Activated T-helper 17 cell treated with anti-CD3 and anti-CD28 coated beads, Interleukin-2, amount 50 U/mL, for 72 hours (primary cell): ENCODE measurements at regions not wholly inside any gene's neighbourhood (a gene's known extent, or its start where the extent isn't known, plus 50 kb on each side); places are given as distances from the start of the nearest gene placed in this dataset.

ENCODE experiments used
- ATAC-seq: fragments of 150-1000 bp; cut with Tn5 transposase; replicated peaks from 2 replicates; pipeline ENCODE4 v1.10.0; 2021; ENCODE audit warnings: mild to moderate bottlenecking, moderate library complexity
- H3K27ac Mint-ChIP-seq: one replicate; pipeline ENCODE4 v1.8.0; 2022; ENCODE audit warnings: mixed read lengths
- H3K27me3 Mint-ChIP-seq: one replicate; pipeline ENCODE4 v1.8.0; 2022; ENCODE audit warnings: mixed read lengths
- H3K36me3 Mint-ChIP-seq: one replicate; pipeline ENCODE4 v1.8.0; 2022; ENCODE audit warnings: low read depth, mild to moderate bottlenecking, mixed read lengths
- H3K4me1 Mint-ChIP-seq: one replicate; pipeline ENCODE4 v1.8.0; 2022; ENCODE audit warnings: mixed read lengths
- H3K4me3 Mint-ChIP-seq: one replicate; pipeline ENCODE4 v1.8.0; 2022; ENCODE audit warnings: mild to moderate bottlenecking, mixed read lengths
- H3K9me3 Mint-ChIP-seq: one replicate; pipeline ENCODE4 v1.8.0; 2022; ENCODE audit warnings: mixed read lengths

DNA sequence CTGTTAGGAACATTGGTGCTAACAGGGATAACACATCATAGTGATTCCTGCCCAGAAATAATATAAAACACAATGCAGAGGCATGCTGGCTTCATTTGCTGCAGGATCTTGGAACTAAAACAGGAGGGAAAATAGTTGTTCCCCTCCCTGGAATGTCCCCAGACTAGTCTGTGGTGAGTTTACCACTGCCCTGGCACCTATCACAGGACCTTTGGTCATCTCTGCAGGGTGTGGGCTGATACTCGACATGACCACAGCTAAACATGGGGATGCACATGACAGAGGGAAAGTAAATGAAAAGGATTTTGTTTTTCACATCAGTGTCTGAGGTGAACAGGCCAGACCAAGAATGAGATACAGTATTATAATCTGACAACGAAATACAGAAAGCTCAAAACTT, 160.2 kb upstream of the DKK2 start:
- no peak overlapping the region for H3K27ac Mint-ChIP-seq
- no peaks in the 10 kb centered on the region for H3K36me3 Mint-ChIP-seq
- peaks cover 4% of the 10 kb centered on the region for H3K27me3 Mint-ChIP-seq
- H3K4me3 Mint-ChIP-seq, result no peak overlapping the region
- H3K9me3 Mint-ChIP-seq, result no peaks in the 10 kb centered on the region
- ATAC-seq, result no peak
- H3K4me1 Mint-ChIP-seq, result no peaks in the 10 kb centered on the region

DNA sequence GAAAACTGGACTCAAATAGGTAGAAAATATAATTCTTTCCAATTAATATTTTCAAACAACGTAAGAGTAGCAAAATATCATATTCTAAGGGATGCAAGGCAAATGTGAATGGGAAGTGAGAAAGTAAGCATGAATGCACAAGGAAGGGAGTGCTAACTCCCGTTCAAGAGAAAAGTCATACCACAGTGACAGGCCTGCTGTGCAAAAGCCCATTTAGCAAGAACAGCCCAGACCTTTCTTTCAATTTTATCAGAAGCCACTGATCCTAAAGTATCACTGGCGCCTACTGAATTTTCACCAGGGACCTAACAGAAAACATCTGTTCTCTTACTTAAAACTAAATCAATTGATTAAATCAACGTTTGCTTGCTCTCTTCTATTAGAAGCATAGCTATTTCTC, 157.9 kb upstream of the DKK2 start:
- no peaks in the 10 kb centered on the region for H3K36me3 Mint-ChIP-seq
- no peaks in the 10 kb centered on the region for H3K4me1 Mint-ChIP-seq
- no peak overlapping the region for H3K27ac Mint-ChIP-seq
- peaks cover 4% of the 10 kb centered on the region for H3K27me3 Mint-ChIP-seq
- no peaks in the 10 kb centered on the region for H3K9me3 Mint-ChIP-seq
- H3K4me3 Mint-ChIP-seq, result no peak overlapping the region
- ATAC-seq, result no peak

DNA sequence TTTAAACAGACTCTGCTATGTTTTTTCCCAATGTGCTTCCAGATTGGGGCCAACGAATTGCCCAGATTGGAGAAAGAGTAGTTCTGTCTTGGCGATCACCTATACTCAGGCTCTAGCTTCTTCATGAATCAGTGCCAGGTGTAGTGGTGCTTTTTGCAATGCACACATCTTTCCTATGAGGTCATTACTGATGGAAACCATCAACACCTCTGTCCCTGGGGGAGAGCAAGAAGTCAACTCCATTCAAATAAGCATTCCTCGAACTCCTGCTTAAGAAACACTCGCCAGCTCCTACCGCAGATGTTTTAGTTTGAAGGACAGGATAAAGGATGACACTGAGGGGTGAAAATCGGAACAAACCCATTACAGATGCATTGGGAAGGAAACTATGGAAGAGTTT, 156.5 kb upstream of the DKK2 start:
- Mint-ChIP-seq H3K9me3 (no peaks in the 10 kb centered on the region), H3K36me3 (no peaks in the 10 kb centered on the region), H3K4me1 (no peaks in the 10 kb centered on the region), H3K4me3 (no peak overlapping the region), H3K27me3 (peaks cover 4% of the 10 kb centered on the region), H3K27ac (no peak overlapping the region)
- no peak for ATAC-seq

DNA sequence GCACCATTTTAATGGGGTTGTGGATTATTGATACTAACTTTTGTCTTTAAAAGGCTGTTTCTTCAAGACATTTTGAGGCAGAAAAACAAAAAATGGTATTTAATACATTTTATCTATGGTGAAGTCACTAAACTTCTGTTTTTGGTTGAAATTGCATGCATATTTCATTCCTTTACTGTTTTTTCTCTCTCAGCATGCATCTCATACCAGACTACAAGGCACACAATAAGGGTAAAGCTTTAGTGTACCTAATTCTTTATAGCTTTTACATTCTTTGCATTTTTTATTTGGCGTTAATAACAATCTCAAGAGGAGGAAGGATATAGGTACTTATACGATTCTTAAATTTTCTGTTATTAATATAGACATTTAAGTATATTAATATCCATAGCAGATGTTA, 151.0 kb upstream of the DKK2 start:
- ATAC-seq, result no peak
- no peaks in the 10 kb centered on the region for H3K27me3 Mint-ChIP-seq
- H3K4me1 Mint-ChIP-seq, result no peaks in the 10 kb centered on the region
- no peaks in the 10 kb centered on the region for H3K36me3 Mint-ChIP-seq
- H3K9me3 Mint-ChIP-seq, result no peaks in the 10 kb centered on the region
- H3K27ac Mint-ChIP-seq, result no peak overlapping the region
- H3K4me3 Mint-ChIP-seq, result no peak overlapping the region

DNA sequence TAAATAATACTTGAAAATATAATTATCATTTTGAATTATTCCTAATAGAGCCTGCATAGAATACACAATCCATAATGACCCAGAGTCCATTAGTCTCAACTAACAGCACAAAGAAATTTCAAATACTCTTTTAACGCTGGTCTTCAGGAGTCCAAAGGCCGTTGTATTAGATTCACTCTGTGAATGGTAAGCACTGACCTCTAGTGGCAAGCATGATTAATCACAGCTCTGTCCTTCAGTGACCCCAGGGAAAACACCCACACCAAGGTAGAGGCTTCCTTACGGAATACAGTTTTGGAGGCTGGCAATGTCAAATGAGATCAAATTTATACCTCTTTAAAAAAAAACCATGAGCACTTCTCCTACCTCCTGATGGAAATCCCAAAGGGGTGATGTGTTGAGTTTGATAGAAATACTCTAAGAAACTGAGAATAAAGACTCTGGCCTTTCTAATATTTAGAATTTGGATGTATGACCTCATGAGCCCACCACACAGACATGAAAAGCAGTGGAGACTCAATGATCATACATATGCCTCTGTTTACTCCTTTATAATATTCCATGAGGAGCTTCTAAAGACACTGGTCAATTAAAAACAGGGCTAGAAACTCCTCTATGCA, 147.2 kb upstream of the DKK2 start:
- H3K4me1 Mint-ChIP-seq, result no peaks in the 10 kb centered on the region
- H3K27ac Mint-ChIP-seq, result no peak overlapping the region
- peak; percentile 47 for ATAC-seq
- H3K9me3 Mint-ChIP-seq, result no peaks in the 10 kb centered on the region
- H3K4me3 Mint-ChIP-seq, result no peak overlapping the region
- no peaks in the 10 kb centered on the region for H3K27me3 Mint-ChIP-seq
- H3K36me3 Mint-ChIP-seq, result no peaks in the 10 kb centered on the region

DNA sequence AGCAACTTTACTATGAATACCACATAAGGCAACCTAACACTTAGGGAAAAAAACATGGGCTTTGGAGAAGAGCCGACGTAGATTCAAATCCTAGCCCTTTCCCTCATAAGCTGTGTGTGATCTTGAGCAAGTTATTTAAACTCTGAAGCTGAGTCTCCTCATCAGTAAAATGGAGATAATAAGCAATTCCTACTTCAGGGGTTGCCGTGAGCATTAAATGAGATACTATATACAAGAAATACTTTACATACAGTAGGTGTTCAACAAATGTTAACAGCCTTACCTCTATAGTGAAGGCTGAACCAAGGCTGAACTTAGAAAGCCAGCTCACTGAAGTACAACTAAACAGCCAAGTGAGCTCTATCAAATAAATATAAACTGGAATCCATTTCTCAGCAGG, 146.2 kb upstream of the DKK2 start:
- H3K36me3 Mint-ChIP-seq, result no peaks in the 10 kb centered on the region
- no peaks in the 10 kb centered on the region for H3K27me3 Mint-ChIP-seq
- no peaks in the 10 kb centered on the region for H3K4me1 Mint-ChIP-seq
- no peak overlapping the region for H3K4me3 Mint-ChIP-seq
- H3K9me3 Mint-ChIP-seq, result no peaks in the 10 kb centered on the region
- H3K27ac Mint-ChIP-seq, result no peak overlapping the region
- ATAC-seq, result no peak

DNA sequence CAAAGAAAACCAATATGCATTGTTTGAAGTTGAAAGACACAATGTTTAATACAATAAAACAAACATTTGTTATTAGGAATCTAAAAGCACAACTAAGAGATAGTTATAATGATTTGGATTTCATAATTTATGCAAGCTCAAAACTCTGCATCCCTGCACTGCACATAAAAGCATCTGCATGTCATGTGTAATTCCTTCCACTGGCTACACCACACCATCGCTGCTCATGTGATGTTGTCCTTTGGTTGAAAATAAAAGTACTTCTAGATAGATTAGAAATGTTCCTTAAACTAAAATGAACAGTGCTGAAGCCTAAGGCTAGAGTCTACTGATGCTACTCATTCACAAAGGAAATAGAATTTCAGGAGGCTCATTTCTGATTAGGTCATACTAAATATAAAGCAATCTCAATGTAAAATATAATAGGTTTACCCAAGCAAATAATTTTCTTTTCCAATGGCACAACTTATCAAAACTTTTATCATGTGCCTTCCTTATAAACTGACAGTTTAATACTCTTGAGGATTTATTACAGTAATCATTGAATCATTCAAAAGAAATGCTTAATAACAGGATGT, 130.8 kb upstream of the DKK2 start:
- no peaks in the 10 kb centered on the region for H3K4me1 Mint-ChIP-seq
- H3K9me3 Mint-ChIP-seq, result peaks cover 10% of the 10 kb centered on the region
- no peak overlapping the region for H3K4me3 Mint-ChIP-seq
- no peak overlapping the region for H3K27ac Mint-ChIP-seq
- ATAC-seq, result no peak
- H3K27me3 Mint-ChIP-seq, result no peaks in the 10 kb centered on the region
- no peaks in the 10 kb centered on the region for H3K36me3 Mint-ChIP-seq

DNA sequence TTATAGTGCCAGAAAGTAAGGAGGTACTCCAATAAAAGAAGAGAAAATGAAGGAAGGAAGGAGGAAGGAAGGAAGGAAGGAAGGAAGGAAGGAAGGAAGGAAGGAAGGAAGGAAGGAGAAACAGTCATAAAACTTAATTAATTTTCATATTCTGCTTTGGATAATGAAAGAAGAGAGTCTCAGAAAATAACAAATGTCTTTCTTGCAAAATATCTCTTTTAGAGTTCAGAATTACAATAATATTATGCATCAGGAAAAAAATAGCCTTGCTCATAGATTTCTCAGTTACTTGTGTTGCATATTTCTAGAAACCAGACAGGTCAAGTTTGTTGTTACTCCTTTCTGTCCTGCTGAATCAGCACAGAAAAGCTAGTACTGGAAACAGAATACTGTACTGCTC, 130.1 kb upstream of the DKK2 start:
- no peak overlapping the region for H3K27ac Mint-ChIP-seq
- no peaks in the 10 kb centered on the region for H3K4me1 Mint-ChIP-seq
- H3K36me3 Mint-ChIP-seq, result no peaks in the 10 kb centered on the region
- H3K27me3 Mint-ChIP-seq, result no peaks in the 10 kb centered on the region
- no peak for ATAC-seq
- H3K9me3 Mint-ChIP-seq, result peaks cover 10% of the 10 kb centered on the region
- H3K4me3 Mint-ChIP-seq, result no peak overlapping the region

DNA sequence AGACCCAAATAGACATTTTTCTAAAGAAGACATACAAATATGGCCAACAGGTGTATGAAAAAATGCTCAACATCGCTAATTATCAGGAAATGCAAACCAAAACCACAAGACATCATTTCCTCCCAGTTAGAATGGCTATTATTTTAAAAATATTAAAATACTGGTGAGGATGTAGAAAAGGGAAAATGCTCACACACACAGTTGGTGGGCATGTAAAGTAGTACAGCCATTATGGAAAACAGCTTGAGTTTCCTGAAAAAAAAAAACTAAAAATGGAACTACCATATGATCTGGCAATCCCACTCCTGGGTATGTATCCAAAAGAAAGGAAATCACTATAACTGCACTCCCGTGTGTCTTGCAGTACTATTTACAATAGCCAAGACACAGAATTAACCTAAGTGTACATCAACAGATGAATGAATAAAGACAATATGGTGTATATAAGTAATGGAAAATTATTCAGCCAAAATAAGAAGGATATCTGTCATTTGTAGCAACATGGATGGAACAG, 128.9 kb upstream of the DKK2 start:
- Mint-ChIP-seq H3K27ac (no peak overlapping the region), H3K4me3 (no peak overlapping the region), H3K9me3 (peaks cover 10% of the 10 kb centered on the region), H3K4me1 (no peaks in the 10 kb centered on the region), H3K36me3 (no peaks in the 10 kb centered on the region), H3K27me3 (no peaks in the 10 kb centered on the region)
- ATAC-seq, result no peak

DNA sequence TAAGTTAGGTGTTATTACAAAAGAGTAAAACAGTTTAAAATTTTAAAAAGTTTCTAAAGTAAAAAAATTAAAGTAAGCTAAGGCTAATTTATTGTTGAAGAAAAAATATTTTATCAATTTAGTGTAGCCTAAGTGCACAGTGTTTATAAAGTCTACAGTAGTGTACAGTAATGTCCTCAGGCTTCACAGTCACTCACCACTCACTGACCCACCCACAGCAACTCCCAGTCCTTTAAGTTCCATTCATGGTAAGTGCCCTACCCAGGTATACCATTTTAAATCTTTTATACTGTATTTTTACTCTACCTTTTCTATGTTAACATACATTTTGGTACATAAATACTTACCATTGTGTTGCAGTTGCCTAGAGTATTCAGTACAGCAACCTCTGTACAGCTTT, 120.3 kb upstream of the DKK2 start:
- Mint-ChIP-seq H3K27me3 (no peaks in the 10 kb centered on the region), H3K36me3 (no peaks in the 10 kb centered on the region), H3K27ac (no peak overlapping the region), H3K4me3 (no peak overlapping the region), H3K9me3 (peaks cover 3% of the 10 kb centered on the region), H3K4me1 (no peaks in the 10 kb centered on the region)
- ATAC-seq, result no peak

DNA sequence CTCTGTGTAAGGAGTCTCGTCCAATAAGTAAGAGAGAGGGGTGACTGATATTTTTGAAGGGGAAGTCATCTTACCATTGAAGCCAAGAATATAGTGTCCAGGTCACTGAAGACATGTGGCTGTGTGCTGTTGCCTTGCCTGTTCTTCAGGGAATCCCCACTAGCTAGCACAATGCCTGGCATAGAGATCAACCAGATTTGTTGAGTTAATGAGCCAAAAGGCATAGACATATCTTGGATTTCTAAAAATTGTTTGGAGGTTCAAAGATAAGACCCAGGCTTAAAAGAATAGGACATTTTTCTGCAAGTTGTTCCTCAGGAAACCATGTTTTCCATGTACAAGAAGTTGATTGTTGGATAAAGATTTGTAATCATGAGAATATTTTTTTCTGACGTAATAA, 119.3 kb upstream of the DKK2 start:
- Mint-ChIP-seq H3K27me3 (no peaks in the 10 kb centered on the region), H3K4me3 (no peak overlapping the region), H3K4me1 (no peaks in the 10 kb centered on the region), H3K27ac (no peak overlapping the region), H3K9me3 (peaks cover 3% of the 10 kb centered on the region), H3K36me3 (no peaks in the 10 kb centered on the region)
- ATAC-seq, result no peak

DNA sequence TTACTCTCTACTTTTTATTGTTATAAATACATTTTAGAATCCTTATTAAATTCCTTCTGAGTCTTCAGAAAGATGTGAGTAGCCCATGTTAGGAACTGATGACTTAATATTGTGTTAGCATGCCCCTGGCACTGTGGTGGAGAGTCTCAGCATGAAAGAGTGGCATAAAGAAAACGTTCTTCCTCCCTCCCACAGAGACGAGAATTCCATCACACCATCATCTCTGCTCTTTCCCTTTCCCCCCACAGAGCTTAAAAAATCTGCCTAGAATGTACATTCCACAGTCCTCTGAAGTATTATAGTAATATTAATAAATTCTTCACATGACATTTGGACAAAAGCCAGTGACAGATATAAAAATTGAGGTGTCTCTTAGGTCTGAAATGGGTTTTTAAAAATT, 117.8 kb upstream of the DKK2 start:
- H3K9me3 Mint-ChIP-seq, result peaks cover 3% of the 10 kb centered on the region
- no peaks in the 10 kb centered on the region for H3K27me3 Mint-ChIP-seq
- no peak for ATAC-seq
- no peaks in the 10 kb centered on the region for H3K4me1 Mint-ChIP-seq
- H3K4me3 Mint-ChIP-seq, result no peak overlapping the region
- H3K27ac Mint-ChIP-seq, result no peak overlapping the region
- H3K36me3 Mint-ChIP-seq, result no peaks in the 10 kb centered on the region

DNA sequence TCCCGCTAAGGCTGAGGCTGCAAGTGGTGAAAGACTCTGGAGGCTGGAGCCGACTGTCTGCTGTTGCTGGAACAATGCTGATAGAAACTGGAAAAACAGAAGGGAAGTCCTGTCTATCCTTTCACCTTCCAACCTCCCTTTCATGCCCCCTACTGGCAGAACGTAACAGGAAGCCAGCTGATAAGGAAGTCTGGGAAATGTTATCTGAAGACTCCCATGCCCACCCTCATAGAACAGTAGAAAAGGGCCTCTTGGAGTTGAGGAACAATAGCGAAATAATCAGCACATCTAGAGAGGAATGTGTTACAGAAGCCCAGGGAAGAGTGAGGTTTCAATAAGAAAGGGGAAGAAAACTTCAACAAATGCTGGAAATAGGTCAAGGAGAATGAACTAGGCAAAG, 117.1 kb upstream of the DKK2 start:
- Mint-ChIP-seq H3K9me3 (peaks cover 3% of the 10 kb centered on the region), H3K27ac (no peak overlapping the region), H3K27me3 (no peaks in the 10 kb centered on the region), H3K4me1 (peaks cover 3% of the 10 kb centered on the region), H3K4me3 (no peak overlapping the region), H3K36me3 (no peaks in the 10 kb centered on the region)
- no peak for ATAC-seq

DNA sequence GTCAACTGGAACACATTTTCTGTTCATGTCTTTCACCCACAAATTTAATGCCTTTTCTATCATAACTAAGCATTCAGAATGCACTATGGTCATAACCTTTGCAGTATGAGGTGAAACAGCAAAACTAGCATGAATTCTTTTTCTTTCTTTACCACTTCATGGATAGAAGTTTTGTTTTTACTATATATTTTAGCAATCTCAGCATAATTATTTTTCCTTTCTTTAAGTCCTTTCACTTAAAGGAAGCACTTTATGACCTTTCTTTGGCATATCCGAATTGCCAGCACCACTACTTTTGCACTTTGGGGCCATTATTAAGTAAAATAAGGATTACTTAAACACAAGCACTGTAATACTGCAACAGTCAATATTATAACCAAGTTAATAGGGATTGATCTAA, 115.1 kb upstream of the DKK2 start:
- H3K27me3 Mint-ChIP-seq, result no peaks in the 10 kb centered on the region
- no peaks in the 10 kb centered on the region for H3K36me3 Mint-ChIP-seq
- ATAC-seq, result no peak
- no peak overlapping the region for H3K4me3 Mint-ChIP-seq
- H3K4me1 Mint-ChIP-seq, result peaks cover 12% of the 10 kb centered on the region
- H3K9me3 Mint-ChIP-seq, result peaks cover 3% of the 10 kb centered on the region
- no peak overlapping the region for H3K27ac Mint-ChIP-seq

DNA sequence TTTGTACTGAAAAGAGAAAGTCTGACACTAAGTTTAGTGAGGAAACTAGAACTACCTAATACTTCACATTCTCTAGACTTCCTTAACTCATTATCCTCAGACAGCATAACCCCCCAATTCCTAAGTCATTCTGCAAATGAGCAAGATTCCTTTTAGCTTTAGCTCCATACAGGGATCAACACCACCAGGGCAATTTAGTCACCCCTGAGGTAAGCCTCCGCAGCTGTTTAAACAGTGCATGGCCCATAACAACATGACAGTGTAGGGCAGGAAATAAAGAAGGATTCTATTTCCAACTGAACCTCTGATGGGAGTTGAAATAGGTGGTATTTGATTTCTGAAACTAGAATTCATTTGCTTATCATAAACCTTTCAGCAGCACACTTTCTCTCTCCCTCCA, 112.8 kb upstream of the DKK2 start:
- peaks cover 12% of the 10 kb centered on the region for H3K4me1 Mint-ChIP-seq
- H3K27ac Mint-ChIP-seq, result no peak overlapping the region
- H3K9me3 Mint-ChIP-seq, result peaks cover 3% of the 10 kb centered on the region

DNA sequence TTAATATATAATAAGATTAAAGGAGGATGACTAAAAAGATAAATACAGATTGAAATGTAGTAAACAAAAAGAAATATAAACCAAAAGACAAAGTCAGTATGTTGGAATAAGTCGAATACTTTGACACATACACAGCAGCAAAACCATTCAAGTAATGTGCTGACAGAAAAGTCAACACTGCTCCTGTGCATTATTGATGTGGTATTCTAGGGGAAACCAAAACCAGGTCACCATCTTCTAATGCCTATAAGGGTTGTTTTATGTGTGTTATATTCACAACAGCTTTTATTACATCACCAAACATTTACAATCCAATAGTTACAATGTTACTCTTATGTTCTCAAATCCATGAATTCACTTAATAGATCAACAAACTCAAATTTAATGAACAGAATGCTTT, 111.8 kb upstream of the DKK2 start:
- no peak overlapping the region for H3K27ac Mint-ChIP-seq
- peaks cover 3% of the 10 kb centered on the region for H3K9me3 Mint-ChIP-seq
- H3K4me3 Mint-ChIP-seq, result peak overlapping the region; percentile 4
- peaks cover 12% of the 10 kb centered on the region for H3K4me1 Mint-ChIP-seq
- peak; percentile 63 for ATAC-seq
- no peaks in the 10 kb centered on the region for H3K27me3 Mint-ChIP-seq
- H3K36me3 Mint-ChIP-seq, result no peaks in the 10 kb centered on the region

More for the DNA sequence above, 112.8 kb upstream of the DKK2 start:
- no peaks in the 10 kb centered on the region for H3K27me3 Mint-ChIP-seq
- no peaks in the 10 kb centered on the region for H3K36me3 Mint-ChIP-seq
- H3K4me3 Mint-ChIP-seq, result no peak overlapping the region
- ATAC-seq, result no peak
